Ishikawa (cell line): ENCODE measurements at regions not wholly inside any gene's neighbourhood (a gene's known extent, or its start where the extent isn't known, plus 50 kb on each side); places are given as distances from the start of the nearest gene placed in this dataset.

Source experiments
- CEBPB ChIP-seq: IDR thresholded peaks from 2 replicates; pipeline ENCODE4 v1.6.1; 2012
- CREB1 ChIP-seq: IDR thresholded peaks from 2 replicates; pipeline ENCODE4 v1.6.1; 2012; ENCODE audit warnings: low read depth
- EGR1 ChIP-seq: IDR thresholded peaks from 2 replicates; pipeline ENCODE4 v1.6.1; 2012
- EP300 ChIP-seq: IDR thresholded peaks from 2 replicates; pipeline ENCODE4 v1.6.1; 2012; ENCODE audit warnings: borderline replicate concordance
- FOXM1 ChIP-seq: IDR thresholded peaks from 2 replicates; pipeline ENCODE4 v1.6.1; 2012; ENCODE audit warnings: low read depth, borderline replicate concordance
- MAX ChIP-seq: IDR thresholded peaks from 2 replicates; pipeline ENCODE4 v1.6.1; 2012
- NFIC ChIP-seq: IDR thresholded peaks from 2 replicates; pipeline ENCODE4 v1.6.1; 2012
- RAD21 ChIP-seq: IDR thresholded peaks from 2 replicates; pipeline ENCODE4 v1.6.1; 2012; ENCODE audit warnings: low read depth
- REST ChIP-seq: IDR thresholded peaks from 2 replicates; pipeline ENCODE4 v1.6.1; 2012; ENCODE audit warnings: low read depth, mild to moderate bottlenecking
- TAF1 ChIP-seq: IDR thresholded peaks from 2 replicates; pipeline ENCODE4 v1.6.1; 2012; ENCODE audit warnings: low read depth, mild to moderate bottlenecking
- TCF12 ChIP-seq: IDR thresholded peaks from 2 replicates; pipeline ENCODE4 v1.6.1; 2012; ENCODE audit warnings: low read depth
- TEAD4 ChIP-seq: IDR thresholded peaks from 2 replicates; pipeline ENCODE4 v1.6.1; 2012
- USF1 ChIP-seq: IDR thresholded peaks from 2 replicates; pipeline ENCODE4 v1.6.1; 2012
- YY1 ChIP-seq: IDR thresholded peaks from 2 replicates; pipeline ENCODE4 v1.6.1; 2012; ENCODE audit warnings: low read depth
- ZBTB7A ChIP-seq: IDR thresholded peaks from 2 replicates; pipeline ENCODE4 v1.6.1; 2012; ENCODE audit warnings: low read depth

- no peak for TF ChIP-seq YY1
- TF ChIP-seq EGR1 = no peak
- no peak for TF ChIP-seq CREB1
- TF ChIP-seq TCF12 = no peak
- no peak for TF ChIP-seq RAD21
- TF ChIP-seq USF1 = no peak
- TF ChIP-seq TAF1 = no peak
- no peak for TF ChIP-seq NFIC
- no peak for TF ChIP-seq ZBTB7A
- TF ChIP-seq MAX = no peak
- no peak for TF ChIP-seq REST
- no peak for TF ChIP-seq FOXM1
- TF ChIP-seq TEAD4 = no peak
- no peak for TF ChIP-seq CEBPB
- TF ChIP-seq EP300 = no peak
Measured at GRCh38 chr4:12053556-12053955, 624.9 kb upstream of the HS3ST1 start.

- no peak for TF ChIP-seq MAX
Measured at GRCh38 chr4:12050357-12050756, 621.7 kb upstream of the HS3ST1 start.

- TF ChIP-seq TCF12 (no peak), TAF1 (no peak), TEAD4 (no peak), REST (no peak), USF1 (no peak), YY1 (no peak), CREB1 (no peak), ZBTB7A (no peak)
Measured at GRCh38 chr4:12042818-12043217, 614.1 kb upstream of the HS3ST1 start.

GRCh38 chr4:12041828-12042227, 613.1 kb upstream of the HS3ST1 start:
- TF ChIP-seq RAD21 (peak; percentile 25), FOXM1 (no peak)

- TF ChIP-seq MAX = no peak
Measured at GRCh38 chr4:12036450-12036849, 607.8 kb upstream of the HS3ST1 start.

- TF ChIP-seq CEBPB (no peak), EGR1 (no peak), RAD21 (no peak), TCF12 (no peak), TEAD4 (no peak), USF1 (no peak), CREB1 (no peak), ZBTB7A (no peak), TAF1 (no peak)
Measured at GRCh38 chr4:12028258-12028657, 599.6 kb upstream of the HS3ST1 start.

GRCh38 chr4:12022409-12022808, 593.7 kb upstream of the HS3ST1 start:
- TF ChIP-seq CEBPB (no peak), NFIC (no peak), USF1 (no peak), TAF1 (no peak), TCF12 (no peak), MAX (no peak), EGR1 (no peak), CREB1 (no peak), REST (no peak), TEAD4 (no peak), ZBTB7A (no peak), FOXM1 (no peak), EP300 (no peak), RAD21 (no peak), YY1 (no peak)
